Liver (tissue), 8 donors: ENCODE measurements at regions not wholly inside any gene's neighbourhood (a gene's known extent, or its start where the extent isn't known, plus 50 kb on each side); places are given as distances from the start of the nearest gene placed in this dataset.

Experiments
- DNase-seq: peaks from one replicate; pipeline ENCODE4 v3.0.0-alpha.2; 2017; ENCODE audit warnings: low spot score
- H3K27ac ChIP-seq, 2 donors: one replicate each; pipeline ENCODE4 v1.7.0; 2013; ENCODE audit warnings: inconsistent platforms in 2 of 2, low read length in 2 of 2, control low read depth in 1 of 2, low read depth in 1 of 2, mild to moderate bottlenecking in 1 of 2
- H3K27me3 ChIP-seq, 4 donors: one replicate each; pipeline versions ENCODE4 v1.6.1 to v1.7.0; 2013; ENCODE audit warnings: low read length in 3 of 4, inconsistent platforms in 1 of 4, mild to moderate bottlenecking in 1 of 4, moderate library complexity in 1 of 4; ENCODE audit not compliant: control insufficient read depth in 4 of 4, insufficient read depth in 4 of 4
- H3K36me3 ChIP-seq, 4 donors: one replicate each; pipeline versions ENCODE4 v1.6.1 to v1.7.0; 2013; ENCODE audit warnings: low read length in 3 of 4, mild to moderate bottlenecking in 3 of 4, low read depth in 1 of 4, moderate library complexity in 1 of 4; ENCODE audit not compliant: control insufficient read depth in 4 of 4, insufficient read depth in 3 of 4
- H3K4me1 ChIP-seq, 4 donors: one replicate each; pipeline versions ENCODE4 v1.6.1 to v1.7.0; 2013; ENCODE audit warnings: low read length in 3 of 4, mild to moderate bottlenecking in 3 of 4, moderate library complexity in 1 of 4; ENCODE audit not compliant: control insufficient read depth in 4 of 4, insufficient read depth in 4 of 4
- H3K4me3 ChIP-seq, 3 donors: one replicate each; pipeline versions ENCODE4 v1.6.1 to v1.7.0; 2013; ENCODE audit warnings: low read length in 3 of 3, control low read depth in 1 of 3, low read depth in 1 of 3, mild to moderate bottlenecking in 1 of 3
- H3K9ac ChIP-seq, 2 donors: one replicate each; pipeline ENCODE4 v1.7.0; 2013; ENCODE audit warnings: low read length in 2 of 2, mild to moderate bottlenecking in 2 of 2, moderate library complexity in 2 of 2, control low read depth in 1 of 2, low read depth in 1 of 2
- H3K9me3 ChIP-seq, 4 donors: one replicate each; pipeline versions ENCODE4 v1.6.1 to v1.7.0; 2013; ENCODE audit warnings: low read length in 3 of 4; ENCODE audit not compliant: control insufficient read depth in 4 of 4
- ATF3 ChIP-seq: IDR thresholded peaks from 2 replicates; pipeline ENCODE4 v1.6.1; 2016; ENCODE audit warnings: antibody characterized with exemption
- CTCF ChIP-seq: fragments of 150-350 bp; IDR thresholded peaks from 2 replicates; pipeline ENCODE4 v1.5.1; 2017; ENCODE audit warnings: improper control_type of control experiment, low read depth, low read length; ENCODE audit not compliant: missing input control
- EGR1 ChIP-seq, 2 donors: IDR thresholded peaks; 2 replicates each; pipeline ENCODE4 v1.6.1; 2016 to 2018; ENCODE audit warnings: antibody characterized with exemption in 2 of 2, low read depth in 2 of 2
- FOXA1 ChIP-seq: IDR thresholded peaks from 2 replicates; pipeline ENCODE4 v1.6.1; 2016; ENCODE audit warnings: antibody characterized with exemption
- FOXA2 ChIP-seq: IDR thresholded peaks from 2 replicates; pipeline ENCODE4 v1.6.1; 2016; ENCODE audit warnings: antibody characterized with exemption
- GABPA ChIP-seq, 2 donors: IDR thresholded peaks in 1 of 2; conservative IDR thresholded peaks in 1 of 2; 2 replicates each; pipeline ENCODE4 v1.6.1; 2016; ENCODE audit warnings: antibody characterized with exemption in 2 of 2, mild to moderate bottlenecking in 1 of 2, moderate library complexity in 1 of 2
- HNF4A ChIP-seq, 2 donors: conservative IDR thresholded peaks; 2 replicates each; pipeline ENCODE4 v1.6.1; 2016; ENCODE audit warnings: antibody characterized with exemption in 2 of 2, mild to moderate bottlenecking in 2 of 2
- HNF4G ChIP-seq: IDR thresholded peaks from 2 replicates; pipeline ENCODE4 v1.6.1; 2016; ENCODE audit warnings: antibody characterized with exemption
- JUND ChIP-seq, 2 donors: IDR thresholded peaks; 2 replicates each; pipeline ENCODE4 v1.6.1; 2016; ENCODE audit warnings: antibody characterized with exemption in 2 of 2
- MAX ChIP-seq: IDR thresholded peaks from 2 replicates; pipeline ENCODE4 v1.6.1; 2016; ENCODE audit warnings: antibody characterized with exemption
- NR2F2 ChIP-seq: IDR thresholded peaks from 2 replicates; pipeline ENCODE4 v1.6.1; 2016; ENCODE audit warnings: antibody characterized with exemption
- RAD21 ChIP-seq, 2 donors: IDR thresholded peaks; 2 replicates each; pipeline ENCODE4 v1.6.1; 2016; ENCODE audit warnings: antibody characterized with exemption in 2 of 2, mild to moderate bottlenecking in 2 of 2
- RXRA ChIP-seq, 2 donors: IDR thresholded peaks; 2 replicates each; pipeline ENCODE4 v1.6.1; 2017 to 2018; ENCODE audit warnings: antibody characterized with exemption in 2 of 2, mild to moderate bottlenecking in 1 of 2
- SP1 ChIP-seq: IDR thresholded peaks from 2 replicates; pipeline ENCODE4 v1.6.1; 2018; ENCODE audit warnings: antibody characterized with exemption, mild to moderate bottlenecking
- TAF1 ChIP-seq: conservative IDR thresholded peaks from 2 replicates; pipeline ENCODE4 v1.6.1; 2016; ENCODE audit warnings: antibody characterized with exemption, mild to moderate bottlenecking
- YY1 ChIP-seq: IDR thresholded peaks from 2 replicates; pipeline ENCODE4 v1.6.1; 2016; ENCODE audit warnings: antibody characterized with exemption, mild to moderate bottlenecking
- WGBS: extraction: QIAGEN DNeasy Blood & Tissue Kit; methylation state at CpG from one replicate; pipeline ENCODE4 v1.1.7; 2013; 5-methylcytosine and 5-hydroxymethylcytosine counted together
- TF ChIP-seq, protein P1 (sequence below): IDR thresholded peaks from 2 replicates; pipeline ENCODE4 v1.6.1; 2016; ENCODE audit warnings: antibody characterized with exemption, mild to moderate bottlenecking
- TF ChIP-seq, protein P2 (sequence below): IDR thresholded peaks from 2 replicates; pipeline ENCODE4 v1.6.1; 2016; ENCODE audit warnings: antibody characterized with exemption
- donor health status: healthy.
- donor health status: healthy.
- donor health status: healthy.
- donor health status: healthy.
- donor health status: healthy.

DNA sequence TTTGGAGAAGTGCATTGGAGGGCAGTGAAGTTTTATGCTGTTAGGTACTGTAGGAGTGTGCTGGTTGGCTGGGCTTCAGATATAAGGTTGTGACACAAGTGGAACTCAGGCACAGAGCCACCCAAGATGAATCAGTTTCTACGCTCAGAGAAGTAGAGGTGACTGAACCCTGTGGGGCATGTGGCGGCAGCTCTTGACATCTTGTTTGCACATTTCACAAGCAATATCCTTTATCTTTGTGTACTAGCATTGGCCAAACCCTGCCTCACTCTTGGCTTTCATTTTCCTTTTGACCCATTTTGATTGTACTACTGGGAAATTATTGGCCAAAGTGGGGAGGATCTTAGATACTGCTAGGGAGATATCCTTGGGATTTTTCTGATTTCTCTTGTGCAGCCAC is 110.0 kb downstream of the PSAT1 start:
- Histone ChIP-seq H3K36me3 (no peaks in the 10 kb centered on the region), H3K27ac (peak overlapping the region; percentile 30 to 32), H3K27me3 (no peaks in the 10 kb centered on the region), H3K9me3 (no peaks in the 10 kb centered on the region), H3K9ac (no peak overlapping the region), H3K4me3 (no peak overlapping the region), H3K4me1 (peaks cover 3 to 16% (median 7%) of the 10 kb centered on the region in 4 donors)
- WGBS = 19% methylated on average over 2 of the region's 2 CpGs
- DNase-seq = peak; percentile 38
- peak; percentile 97 for TF ChIP-seq FOXA1
- peak; percentile 93 to 97 for TF ChIP-seq JUND (IDR thresholded peaks at IDR 0.05)
- peak; percentile 99 for TF ChIP-seq RXRA (IDR thresholded peaks at IDR 0.05)
- TF ChIP-seq EGR1 (IDR thresholded peaks at IDR 0.05; ENCODE audit: low read depth in 2 of 2) = peak in 1 of 2 donors; percentile 84
- TF ChIP-seq GABPA (IDR thresholded peaks at IDR 0.05 in 1 of 2, conservative IDR thresholded peaks at IDR 0.05 in 1 of 2) = peak in 1 of 2 donors; percentile 69
- TF ChIP-seq HNF4G = peak; percentile 43
- peak; percentile 63 for TF ChIP-seq NR2F2
- TF ChIP-seq HNF4A (conservative IDR thresholded peaks at IDR 0.05) = peak; percentile 82 to 90
- TF ChIP-seq TAF1 = no peak
- TF ChIP-seq YY1 = peak; percentile 91
- TF ChIP-seq ATF3 = peak; percentile 71
- TF ChIP-seq SP1 = peak; percentile 93
- TF ChIP-seq, protein P1, sequence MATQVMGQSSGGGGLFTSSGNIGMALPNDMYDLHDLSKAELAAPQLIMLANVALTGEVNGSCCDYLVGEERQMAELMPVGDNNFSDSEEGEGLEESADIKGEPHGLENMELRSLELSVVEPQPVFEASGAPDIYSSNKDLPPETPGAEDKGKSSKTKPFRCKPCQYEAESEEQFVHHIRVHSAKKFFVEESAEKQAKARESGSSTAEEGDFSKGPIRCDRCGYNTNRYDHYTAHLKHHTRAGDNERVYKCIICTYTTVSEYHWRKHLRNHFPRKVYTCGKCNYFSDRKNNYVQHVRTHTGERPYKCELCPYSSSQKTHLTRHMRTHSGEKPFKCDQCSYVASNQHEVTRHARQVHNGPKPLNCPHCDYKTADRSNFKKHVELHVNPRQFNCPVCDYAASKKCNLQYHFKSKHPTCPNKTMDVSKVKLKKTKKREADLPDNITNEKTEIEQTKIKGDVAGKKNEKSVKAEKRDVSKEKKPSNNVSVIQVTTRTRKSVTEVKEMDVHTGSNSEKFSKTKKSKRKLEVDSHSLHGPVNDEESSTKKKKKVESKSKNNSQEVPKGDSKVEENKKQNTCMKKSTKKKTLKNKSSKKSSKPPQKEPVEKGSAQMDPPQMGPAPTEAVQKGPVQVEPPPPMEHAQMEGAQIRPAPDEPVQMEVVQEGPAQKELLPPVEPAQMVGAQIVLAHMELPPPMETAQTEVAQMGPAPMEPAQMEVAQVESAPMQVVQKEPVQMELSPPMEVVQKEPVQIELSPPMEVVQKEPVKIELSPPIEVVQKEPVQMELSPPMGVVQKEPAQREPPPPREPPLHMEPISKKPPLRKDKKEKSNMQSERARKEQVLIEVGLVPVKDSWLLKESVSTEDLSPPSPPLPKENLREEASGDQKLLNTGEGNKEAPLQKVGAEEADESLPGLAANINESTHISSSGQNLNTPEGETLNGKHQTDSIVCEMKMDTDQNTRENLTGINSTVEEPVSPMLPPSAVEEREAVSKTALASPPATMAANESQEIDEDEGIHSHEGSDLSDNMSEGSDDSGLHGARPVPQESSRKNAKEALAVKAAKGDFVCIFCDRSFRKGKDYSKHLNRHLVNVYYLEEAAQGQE = peak; percentile 60
- peak; percentile 97 for TF ChIP-seq MAX
- no peak for TF ChIP-seq CTCF
- TF ChIP-seq FOXA2 = peak; percentile 96
- TF ChIP-seq, protein P2, sequence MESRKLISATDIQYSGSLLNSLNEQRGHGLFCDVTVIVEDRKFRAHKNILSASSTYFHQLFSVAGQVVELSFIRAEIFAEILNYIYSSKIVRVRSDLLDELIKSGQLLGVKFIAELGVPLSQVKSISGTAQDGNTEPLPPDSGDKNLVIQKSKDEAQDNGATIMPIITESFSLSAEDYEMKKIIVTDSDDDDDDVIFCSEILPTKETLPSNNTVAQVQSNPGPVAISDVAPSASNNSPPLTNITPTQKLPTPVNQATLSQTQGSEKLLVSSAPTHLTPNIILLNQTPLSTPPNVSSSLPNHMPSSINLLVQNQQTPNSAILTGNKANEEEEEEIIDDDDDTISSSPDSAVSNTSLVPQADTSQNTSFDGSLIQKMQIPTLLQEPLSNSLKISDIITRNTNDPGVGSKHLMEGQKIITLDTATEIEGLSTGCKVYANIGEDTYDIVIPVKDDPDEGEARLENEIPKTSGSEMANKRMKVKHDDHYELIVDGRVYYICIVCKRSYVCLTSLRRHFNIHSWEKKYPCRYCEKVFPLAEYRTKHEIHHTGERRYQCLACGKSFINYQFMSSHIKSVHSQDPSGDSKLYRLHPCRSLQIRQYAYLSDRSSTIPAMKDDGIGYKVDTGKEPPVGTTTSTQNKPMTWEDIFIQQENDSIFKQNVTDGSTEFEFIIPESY = peak; percentile 93
- peak; percentile 48 to 52 for TF ChIP-seq RAD21 (IDR thresholded peaks at IDR 0.05)
